NCI-H2029 (cell line): ENCODE measurements at regions not wholly inside any gene's neighbourhood (a gene's known extent, or its start where the extent isn't known, plus 50 kb on each side); places are given as distances from the start of the nearest gene placed in this dataset.

Experiments used
- DNase-seq: peaks from one replicate; lab custom pipeline; 2025; lab: John Stamatoyannopoulos, UW

DNA sequence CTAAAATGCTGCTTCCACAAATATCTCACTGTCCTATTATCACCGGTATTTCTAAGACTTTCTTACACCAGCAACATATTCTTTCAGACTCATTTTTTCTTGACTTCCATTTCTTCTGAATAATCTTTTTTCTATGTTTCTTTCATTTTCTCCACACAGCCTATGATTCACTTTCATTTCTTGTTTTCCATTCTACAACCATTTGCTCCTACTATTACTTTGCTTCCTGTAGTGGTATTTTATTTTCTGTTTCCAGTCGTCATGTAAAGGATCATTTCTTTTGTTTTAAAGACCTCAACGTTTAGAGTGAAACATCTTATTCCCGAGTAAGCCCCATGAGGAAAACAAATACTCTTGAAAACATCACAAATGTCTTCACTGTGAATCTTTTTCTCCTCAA, 182.2 kb upstream of the MDGA2 start:
- DNase-seq, result no peak

DNA sequence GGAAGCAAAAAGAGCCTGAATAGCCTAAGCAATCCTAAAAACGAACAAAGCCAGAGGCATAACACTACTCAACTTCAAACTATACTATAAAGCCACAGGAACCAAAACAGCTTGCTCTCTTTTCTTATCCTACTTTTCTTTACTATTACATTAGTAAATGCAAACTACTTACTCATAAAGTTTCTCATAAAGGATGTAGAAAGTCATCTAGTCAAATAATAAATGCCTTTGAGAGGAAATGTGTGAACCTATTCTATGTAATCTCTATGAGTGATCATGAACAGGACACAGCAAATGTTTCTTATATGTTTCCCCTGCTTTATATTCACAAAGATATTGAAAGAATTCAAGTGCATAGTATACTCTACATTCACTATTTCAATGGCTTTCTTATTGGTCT, 176.9 kb upstream of the MDGA2 start:
- no peak for DNase-seq

DNA sequence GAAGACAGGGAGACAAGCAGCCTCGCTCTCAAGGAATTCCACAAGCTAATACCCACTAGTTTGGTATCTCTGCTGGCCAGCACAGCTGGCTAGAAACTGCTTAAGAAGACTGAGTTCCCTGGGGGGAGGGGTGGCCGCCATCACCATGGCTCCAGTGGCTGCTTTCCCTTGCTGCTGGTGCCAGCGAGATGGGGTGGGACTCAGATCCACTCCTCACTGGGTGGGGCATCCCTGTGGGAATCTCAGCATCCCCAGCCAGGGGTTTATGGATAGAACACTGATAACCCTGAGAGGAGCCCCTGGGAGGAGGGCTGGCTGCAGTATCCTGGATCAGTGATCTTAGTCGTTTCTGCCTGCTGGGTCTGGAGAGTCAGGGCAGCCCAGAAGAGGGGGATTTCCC, 170.6 kb upstream of the MDGA2 start:
- no peak for DNase-seq

DNA sequence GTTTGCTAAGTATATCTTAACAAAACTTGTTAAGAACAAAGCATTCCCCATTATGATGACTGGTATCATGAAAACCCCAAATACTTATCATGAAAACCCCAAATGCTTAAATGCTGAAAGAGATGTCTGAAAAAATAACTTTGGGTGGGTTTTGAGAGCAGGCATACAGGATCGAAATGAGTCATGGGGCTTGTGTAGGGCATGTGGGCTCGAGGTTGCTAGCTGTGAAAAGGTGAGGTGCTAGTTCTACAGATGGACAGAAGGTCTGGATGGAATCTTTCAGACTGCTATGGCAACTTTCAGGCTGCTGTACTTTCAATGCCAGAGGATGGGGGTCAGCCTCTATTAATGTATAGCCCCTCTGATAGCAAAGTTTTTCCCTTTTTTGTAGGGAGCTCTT, 167.8 kb upstream of the MDGA2 start:
- DNase-seq, result no peak

DNA sequence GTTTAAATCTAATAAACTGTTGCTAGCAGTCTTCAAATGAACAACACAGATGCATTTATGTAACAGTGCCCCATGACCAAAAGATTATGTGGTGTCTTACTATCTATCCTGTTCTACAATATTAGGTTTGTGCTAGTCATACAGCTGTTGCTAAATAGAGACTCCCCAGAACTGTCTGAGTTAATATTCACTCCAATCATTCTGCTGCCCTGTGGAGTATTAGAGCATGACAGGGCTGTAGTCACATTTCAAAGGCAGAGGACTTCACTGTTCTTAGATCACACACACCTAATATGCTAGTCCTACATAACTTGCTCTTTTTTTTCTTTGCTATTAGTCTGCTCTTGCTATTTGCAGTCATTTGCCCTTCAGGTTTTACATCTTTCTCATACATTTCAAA, 157.6 kb upstream of the MDGA2 start:
- DNase-seq, result no peak

DNA sequence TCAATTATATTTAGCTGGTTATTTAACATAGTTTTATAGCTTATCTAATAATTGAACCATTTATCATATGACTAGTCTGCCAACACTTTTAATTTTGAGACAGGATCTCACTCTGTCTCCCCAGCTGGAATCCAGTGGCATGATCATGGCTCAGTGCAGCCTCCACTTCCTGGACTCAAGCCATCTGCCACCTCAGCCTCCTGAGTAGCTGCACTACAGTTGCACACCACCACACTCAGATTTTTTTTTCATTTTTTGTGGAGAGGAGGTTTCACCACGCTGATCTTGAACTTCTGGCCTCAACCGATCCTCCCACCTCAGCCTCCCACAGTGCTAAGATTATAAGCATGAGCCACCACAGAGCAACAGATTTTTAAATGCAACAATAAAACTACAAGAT, 151.4 kb upstream of the MDGA2 start:
- no peak for DNase-seq

DNA sequence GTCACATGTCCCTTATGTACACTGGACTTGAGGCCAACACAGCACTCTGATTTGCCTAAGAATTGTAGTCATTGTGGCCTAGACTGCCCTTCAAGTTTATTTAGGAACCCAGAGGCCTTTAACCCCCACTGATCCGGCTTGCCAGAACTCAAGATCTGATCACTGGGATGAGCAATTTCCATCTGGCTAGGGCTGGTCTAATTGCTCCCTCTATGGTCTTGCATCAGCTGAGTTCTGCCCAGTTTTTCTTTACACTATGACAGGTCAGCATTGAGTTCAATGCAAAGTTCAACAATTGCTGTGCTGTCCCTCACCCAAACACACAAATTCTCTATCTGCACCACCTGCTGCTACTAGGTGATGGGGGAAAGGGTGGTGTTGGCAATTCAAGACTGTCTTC, 146.9 kb upstream of the MDGA2 start:
- no peak for DNase-seq

DNA sequence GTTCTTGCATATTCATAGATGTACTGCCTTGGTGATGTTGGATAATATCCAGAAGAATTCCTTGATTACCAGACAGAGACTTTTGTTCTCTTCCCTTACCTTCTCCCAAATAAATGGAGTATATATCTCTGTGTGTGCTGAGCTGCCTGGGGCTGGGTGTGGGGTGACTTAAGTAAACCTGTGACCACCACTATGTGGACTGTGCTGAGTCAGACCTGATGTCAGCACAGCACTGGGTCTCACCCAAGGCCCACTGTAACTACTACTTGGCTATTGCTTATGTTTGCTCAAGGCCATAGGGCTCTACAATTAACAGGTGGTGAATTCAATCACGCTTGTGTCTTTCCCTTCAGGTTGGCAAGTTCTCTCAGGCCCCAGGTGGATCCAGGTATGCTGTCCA, 145.7 kb upstream of the MDGA2 start:
- no peak for DNase-seq

DNA sequence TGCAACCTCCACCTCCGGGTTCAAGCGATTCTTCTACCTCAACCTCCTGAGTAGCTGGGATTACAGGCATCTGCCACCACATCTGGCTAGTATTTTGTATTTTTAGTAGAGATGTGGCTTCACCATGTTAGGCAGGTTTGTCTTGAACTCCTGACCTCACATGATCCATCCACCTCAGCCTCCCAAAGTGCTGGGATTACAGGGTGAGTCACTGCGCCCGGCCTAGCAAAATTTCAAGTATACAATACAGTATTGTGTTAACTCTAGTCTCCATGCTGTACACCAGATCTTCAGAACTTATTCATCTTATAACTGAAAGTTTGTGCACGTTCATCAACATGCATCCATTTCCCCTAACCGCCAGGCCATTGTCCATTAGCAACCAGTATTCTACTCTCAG, 115.1 kb upstream of the MDGA2 start:
- no peak for DNase-seq

DNA sequence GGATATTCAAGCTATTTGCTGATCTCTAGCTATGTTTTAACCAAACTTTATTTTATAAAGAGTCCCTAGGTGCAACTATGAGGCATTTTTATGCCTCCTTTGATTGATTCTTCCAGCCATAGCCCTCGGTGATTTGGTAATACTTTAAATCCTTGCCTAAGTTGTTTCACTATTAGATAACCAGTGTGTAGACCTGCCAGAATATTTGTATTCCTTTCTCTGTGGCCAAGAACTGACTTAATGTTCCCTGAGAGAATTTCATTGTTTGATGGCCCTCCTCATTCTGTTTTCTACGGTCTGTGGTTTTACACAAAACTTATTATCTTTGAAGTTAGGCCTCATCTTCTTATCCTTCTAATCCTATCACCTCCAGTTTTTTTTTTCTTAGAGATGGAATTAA, 109.7 kb upstream of the MDGA2 start:
- no peak for DNase-seq

DNA sequence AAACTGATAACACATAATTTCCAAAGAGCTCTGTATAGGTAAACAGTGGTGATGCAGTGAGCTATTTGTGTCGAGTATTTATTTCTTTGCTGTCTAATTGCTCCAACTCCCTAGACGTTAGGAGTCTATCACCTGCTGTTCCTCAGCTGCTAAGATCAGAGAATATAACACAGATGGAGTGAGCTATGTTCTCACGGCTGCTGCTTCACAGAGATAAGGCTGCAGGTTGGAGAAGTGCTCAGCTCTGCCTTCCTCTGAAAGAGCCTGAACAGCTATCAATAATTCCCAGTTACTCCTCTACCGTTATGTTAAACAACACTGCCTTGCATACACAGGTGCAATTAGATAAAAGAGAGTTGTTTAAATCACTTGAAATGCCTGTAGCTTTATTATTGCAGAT, 103.2 kb upstream of the MDGA2 start:
- DNase-seq, result no peak

DNA sequence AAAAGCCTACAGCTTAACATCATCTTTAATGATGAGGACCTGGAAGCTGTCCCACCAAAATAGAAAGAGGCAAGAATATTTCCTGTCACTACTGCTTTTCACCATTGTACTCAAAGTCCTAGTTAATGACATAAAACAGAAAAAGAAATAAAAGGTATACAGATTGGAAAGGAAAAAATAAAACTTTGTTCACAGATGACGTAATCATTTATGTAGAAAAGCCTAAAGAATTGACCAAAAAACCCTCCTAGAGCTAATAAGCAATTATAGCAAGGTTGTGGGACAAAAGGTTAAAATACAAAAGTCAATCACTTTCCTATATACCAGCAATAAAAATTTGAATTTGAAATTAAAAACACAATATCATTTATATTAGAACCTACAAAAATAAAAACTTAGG, 97.2 kb upstream of the MDGA2 start:
- no peak for DNase-seq

DNA sequence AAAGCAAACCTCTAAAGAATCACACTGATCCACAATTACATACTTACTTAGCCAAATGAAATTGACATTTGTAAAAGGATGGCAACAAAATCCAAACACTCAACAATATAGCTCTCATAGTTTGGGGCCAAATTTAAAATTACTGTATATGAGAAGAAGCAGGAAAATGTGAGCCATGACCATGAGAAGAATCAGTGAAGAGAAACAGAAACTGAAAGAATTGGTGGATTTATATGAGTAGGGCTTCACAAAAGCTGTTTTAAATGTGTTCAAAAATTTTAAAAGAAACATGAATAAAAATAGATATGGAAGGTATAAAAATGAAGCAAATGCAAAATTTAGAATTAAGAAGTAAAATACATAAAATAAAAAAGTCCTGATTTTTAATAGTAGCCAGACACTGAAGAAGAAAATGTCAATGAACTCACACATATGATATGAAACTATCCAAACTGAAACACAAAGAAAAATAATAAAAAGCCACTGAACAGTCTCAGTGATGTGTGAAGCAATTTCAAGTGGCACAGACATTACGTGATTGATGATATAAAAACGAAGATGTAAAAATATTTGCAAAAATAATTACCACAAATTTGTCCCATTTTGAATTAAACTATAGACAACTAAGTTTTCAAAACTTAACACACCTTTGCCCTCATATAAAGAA, 87.9 kb upstream of the MDGA2 start:
- no peak for DNase-seq

DNA sequence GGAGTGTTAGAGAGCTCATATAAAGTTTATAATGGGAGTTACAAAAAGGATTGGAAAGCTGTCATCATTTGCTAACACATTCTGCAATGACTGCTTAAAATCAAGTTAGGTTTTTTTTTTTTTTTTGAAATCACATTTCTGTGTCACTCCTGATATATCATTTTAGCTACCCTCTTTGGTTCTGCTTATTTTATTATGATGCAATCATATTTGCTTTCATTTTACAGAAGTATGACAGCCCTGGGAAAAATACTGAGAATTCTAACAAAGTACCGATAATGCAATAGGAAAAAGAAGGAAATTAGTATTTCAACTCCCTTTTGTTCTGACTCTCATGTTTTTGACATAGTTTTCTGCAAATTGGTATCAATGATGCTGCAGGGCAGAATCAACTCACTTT, 71.6 kb upstream of the MDGA2 start:
- DNase-seq, result no peak

DNA sequence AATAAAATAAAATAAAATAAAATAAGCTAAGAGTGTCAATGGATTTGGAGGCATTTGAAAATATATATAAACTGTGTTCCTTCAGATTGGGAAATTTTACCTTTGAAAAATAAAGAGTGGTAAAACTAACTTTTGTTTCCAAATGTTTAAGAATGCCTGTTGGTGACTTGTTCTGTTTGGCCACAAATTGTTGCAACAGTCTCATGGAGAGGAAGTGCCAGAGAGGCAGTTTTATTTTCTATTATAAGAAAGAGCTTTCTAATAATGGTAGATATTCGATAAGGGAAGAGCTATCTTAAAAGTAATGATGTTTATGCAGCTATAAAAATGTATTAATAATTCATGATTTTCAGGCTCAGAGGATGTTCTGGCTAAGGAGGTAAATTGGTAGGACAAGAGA, 68.8 kb upstream of the MDGA2 start:
- no peak for DNase-seq

DNA sequence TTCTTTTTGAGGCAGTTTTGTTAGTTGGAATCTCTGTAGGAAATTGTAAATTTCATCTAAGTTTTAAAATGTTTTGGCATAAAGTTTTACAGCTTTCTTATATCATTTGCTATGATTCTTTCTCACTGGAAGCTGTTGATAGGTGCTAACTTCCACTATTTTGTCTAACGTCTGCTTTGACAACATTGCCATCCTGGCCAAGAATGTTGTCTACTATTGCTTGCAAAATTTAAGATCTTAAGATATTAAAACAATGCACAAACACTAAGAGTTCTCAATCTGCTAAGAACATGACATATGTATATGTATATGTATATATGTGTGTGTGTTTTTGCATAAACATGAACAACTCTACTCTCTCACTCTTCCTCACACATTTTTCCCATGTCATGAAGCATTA, 64.1 kb upstream of the MDGA2 start:
- DNase-seq, result no peak

DNA sequence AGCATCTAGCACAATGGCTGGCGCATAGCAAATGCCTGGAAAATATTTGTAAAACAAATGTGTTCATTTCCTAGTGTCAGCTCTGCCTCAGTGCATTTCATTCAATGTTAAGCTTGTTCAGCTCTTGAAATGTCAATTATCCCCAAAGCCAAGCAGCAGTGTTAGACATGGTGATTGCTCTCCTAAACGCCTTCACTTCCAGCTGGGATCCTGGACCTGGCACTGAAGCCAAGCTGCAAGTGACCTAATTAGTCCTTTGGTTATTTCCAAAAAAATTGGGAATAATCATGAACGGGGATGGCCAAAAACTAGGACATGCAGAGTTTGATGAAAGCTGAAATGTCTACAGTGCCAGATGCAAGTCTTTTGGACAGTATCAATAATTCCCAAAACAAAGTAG, 54.9 kb upstream of the MDGA2 start:
- DNase-seq, result no peak
